ENCODE measurements at regions not wholly inside any gene's neighbourhood (a gene's known extent, or its start where the extent isn't known, plus 50 kb on each side); places are given as distances from the start of the nearest gene placed in this dataset.

- H3K36me3 ChIP-seq = no peaks in the 10 kb centered on the region
- DNase-seq (ENCODE audit: low spot score) = no peak
- H3K9me3 ChIP-seq = no peaks in the 10 kb centered on the region
- H3K4me1 ChIP-seq (ENCODE audit: control insufficient read depth in 1 of 2, low read depth in 2 of 2) = no peaks in the 10 kb centered on the region
- H3K4me3 ChIP-seq = no peak overlapping the region
- no peaks in the 10 kb centered on the region for H3K27me3 ChIP-seq (replicated peaks; ENCODE audit: insufficient read depth)
- H3K27ac ChIP-seq = no peak overlapping the region
- no peak for ATAC-seq (ENCODE audit: insufficient number of reproducible peaks, low FRiP score, low read depth)
- no peak for TF ChIP-seq CTCF (IDR thresholded peaks at IDR 0.05)
Measured at GRCh38 chr6:84910906-84911607, 146.7 kb upstream of the TBX18 start.

DNA sequence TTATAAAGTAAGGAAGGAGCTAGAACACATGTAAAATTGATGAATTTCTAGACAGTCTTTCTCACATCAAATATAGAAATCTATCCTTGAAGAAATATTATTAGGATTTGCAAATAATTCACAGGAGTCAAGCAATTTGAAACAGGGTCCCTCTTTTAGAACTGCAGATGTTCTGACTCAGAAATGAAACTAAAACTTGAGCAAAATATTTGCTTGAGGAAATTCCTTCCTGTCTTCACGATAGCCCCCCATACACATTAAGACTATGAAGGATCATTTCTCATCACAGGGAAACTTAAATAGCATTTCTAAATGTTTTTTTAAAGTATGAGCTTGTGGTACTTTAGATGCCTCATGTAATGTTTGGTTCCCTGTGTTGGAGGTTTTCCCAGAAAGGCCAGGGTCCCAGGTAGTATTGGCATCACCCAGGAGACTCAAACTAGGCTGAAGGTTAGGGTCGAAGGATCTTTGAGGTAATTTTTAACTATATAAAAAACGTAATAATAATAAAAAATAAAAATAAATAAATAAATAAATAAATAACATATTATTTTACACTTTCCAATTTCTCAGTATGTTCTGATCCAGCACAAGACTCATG lies 144.0 kb upstream of the TBX18 start:
- Histone ChIP-seq H3K4me1 (ENCODE audit: control insufficient read depth in 1 of 2, low read depth in 2 of 2) (no peaks in the 10 kb centered on the region), H3K4me3 (no peak overlapping the region), H3K9me3 (no peaks in the 10 kb centered on the region), H3K36me3 (no peaks in the 10 kb centered on the region), H3K27ac (no peak overlapping the region), H3K27me3 (replicated peaks; ENCODE audit: insufficient read depth) (no peaks in the 10 kb centered on the region)
- DNase-seq (ENCODE audit: low spot score) = no peak
- TF ChIP-seq CTCF (IDR thresholded peaks at IDR 0.05) = no peak
- no peak for ATAC-seq (ENCODE audit: insufficient number of reproducible peaks, low FRiP score, low read depth)

DNA sequence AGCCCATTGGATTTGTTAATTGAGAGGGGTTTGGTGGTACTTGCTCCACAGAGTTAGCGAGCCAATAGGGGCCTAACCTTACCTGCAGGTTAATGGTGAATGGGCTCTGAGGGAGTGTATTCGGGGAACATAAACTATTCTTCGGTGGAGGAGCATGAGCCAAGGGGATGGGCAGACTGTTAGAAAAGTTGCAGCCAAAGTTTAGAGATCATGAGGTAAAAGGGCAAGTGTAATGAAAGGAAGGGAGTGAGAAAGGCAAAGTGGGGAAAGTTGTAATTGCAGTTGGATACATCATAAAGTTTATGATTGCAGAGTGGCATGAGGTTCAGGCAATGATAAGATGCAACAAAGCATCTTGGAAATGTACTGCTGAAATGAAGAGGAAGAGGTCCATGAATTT lies 142.1 kb upstream of the TBX18 start:
- no peak for TF ChIP-seq CTCF (IDR thresholded peaks at IDR 0.05)
- H3K4me3 ChIP-seq = no peak overlapping the region
- no peaks in the 10 kb centered on the region for H3K4me1 ChIP-seq (ENCODE audit: control insufficient read depth in 1 of 2, low read depth in 2 of 2)
- H3K27ac ChIP-seq = no peak overlapping the region
- H3K27me3 ChIP-seq (replicated peaks; ENCODE audit: insufficient read depth) = no peaks in the 10 kb centered on the region
- DNase-seq (ENCODE audit: low spot score) (no peak), ATAC-seq (ENCODE audit: insufficient number of reproducible peaks, low FRiP score, low read depth) (no peak)
- no peaks in the 10 kb centered on the region for H3K36me3 ChIP-seq
- H3K9me3 ChIP-seq = no peaks in the 10 kb centered on the region

GRCh38 chr6:84905823-84906222 lies 141.4 kb upstream of the TBX18 start:
- no peaks in the 10 kb centered on the region for H3K27me3 ChIP-seq (replicated peaks; ENCODE audit: insufficient read depth)
- no peak overlapping the region for H3K27ac ChIP-seq
- DNase-seq (ENCODE audit: low spot score) = no peak
- H3K36me3 ChIP-seq = no peaks in the 10 kb centered on the region
- ATAC-seq (ENCODE audit: insufficient number of reproducible peaks, low FRiP score, low read depth) = no peak
- TF ChIP-seq CTCF (IDR thresholded peaks at IDR 0.05) = no peak
- no peak overlapping the region for H3K4me3 ChIP-seq
- H3K4me1 ChIP-seq (ENCODE audit: control insufficient read depth in 1 of 2, low read depth in 2 of 2) = no peaks in the 10 kb centered on the region
- no peaks in the 10 kb centered on the region for H3K9me3 ChIP-seq

DNA sequence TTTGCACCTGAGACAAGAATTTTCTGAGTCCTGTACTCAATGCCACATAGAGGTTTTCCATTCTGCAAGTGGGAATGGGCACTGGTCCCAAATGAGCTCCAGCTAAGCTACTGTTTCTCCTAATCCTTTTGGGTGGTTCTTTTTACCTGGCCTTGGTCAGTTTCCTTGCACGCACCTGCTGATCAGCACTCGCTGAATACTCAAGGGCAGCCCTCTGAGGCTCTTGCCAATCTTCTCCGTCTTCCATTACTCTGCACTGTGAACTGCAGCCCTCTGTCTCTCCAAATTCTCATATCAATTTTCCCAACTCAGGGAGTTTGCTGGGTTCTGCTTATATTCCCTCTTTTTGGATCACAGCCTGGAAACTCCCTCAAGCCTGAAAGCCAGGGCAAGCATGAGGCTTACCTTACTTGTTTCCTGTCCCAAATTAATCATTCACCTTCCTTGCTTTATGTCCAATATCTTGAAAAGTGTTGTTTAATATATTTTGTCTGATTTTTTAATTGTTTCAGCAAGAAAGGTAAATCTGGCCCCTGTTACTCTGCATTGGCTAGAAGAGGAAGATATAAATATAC lies 138.0 kb upstream of the TBX18 start:
- ATAC-seq (ENCODE audit: insufficient number of reproducible peaks, low FRiP score, low read depth) (no peak), DNase-seq (ENCODE audit: low spot score) (no peak)
- H3K9me3 ChIP-seq = no peaks in the 10 kb centered on the region
- H3K4me1 ChIP-seq (ENCODE audit: control insufficient read depth in 1 of 2, low read depth in 2 of 2) = no peaks in the 10 kb centered on the region
- no peak for TF ChIP-seq CTCF (IDR thresholded peaks at IDR 0.05)
- no peak overlapping the region for H3K27ac ChIP-seq
- no peaks in the 10 kb centered on the region for H3K36me3 ChIP-seq
- no peak overlapping the region for H3K4me3 ChIP-seq
- no peaks in the 10 kb centered on the region for H3K27me3 ChIP-seq (replicated peaks; ENCODE audit: insufficient read depth)

Measured in thoracic aorta (tissue), 2 donors.